ENCODE measurements at regions not wholly inside any gene's neighbourhood (a gene's known extent, or its start where the extent isn't known, plus 50 kb on each side); places are given as distances from the start of the nearest gene placed in this dataset.

- Histone ChIP-seq H3K36me3 (ENCODE audit: control insufficient read depth, low read length) (no peaks in the 10 kb centered on the region), H3K79me2 (ENCODE audit: control insufficient read depth, low read length) (no peaks in the 10 kb centered on the region), H3K4me3 (ENCODE audit: low read length) (no peak overlapping the region), H3K9me2 (replicated peaks; ENCODE audit: control insufficient read depth, low read length) (no peaks in the 10 kb centered on the region), H3F3A (ENCODE audit: control insufficient read depth, insufficient read depth) (no peaks in the 10 kb centered on the region), H4K20me1 (ENCODE audit: control insufficient read depth, insufficient read depth, low read depth, low read length) (no peaks in the 10 kb centered on the region), H3K27ac (ENCODE audit: low read depth, low read length) (no peak overlapping the region), H3K4me2 (ENCODE audit: low read length) (no peak overlapping the region), H3K27me3 (ENCODE audit: control insufficient read depth, low read length) (no peaks in the 10 kb centered on the region), H3K4me1 (ENCODE audit: control insufficient read depth, low read length) (no peaks in the 10 kb centered on the region), H3K9me3 (ENCODE audit: control insufficient read depth, insufficient read depth, low read length) (no peaks in the 10 kb centered on the region)
- TF ChIP-seq CTCF (IDR thresholded peaks at IDR 0.05; ENCODE audit: low read depth, low read length, poor library complexity, severe bottlenecking) (no peak), EZH2phosphoT487 (IDR thresholded peaks at IDR 0.05; ENCODE audit: borderline replicate concordance, low read length) (no peak)
Observed at GRCh38 chr16:17014484-17015121, 456.2 kb downstream of the XYLT1 start.

GRCh38 chr16:17015702-17016101 lies 455.1 kb downstream of the XYLT1 start:
- no peak overlapping the region for H3K4me3 ChIP-seq (ENCODE audit: low read length)
- no peaks in the 10 kb centered on the region for H3K9me2 ChIP-seq (replicated peaks; ENCODE audit: control insufficient read depth, low read length)
- no peak overlapping the region for H3K4me2 ChIP-seq (ENCODE audit: low read length)

GRCh38 chr16:17017442-17017841 lies 453.3 kb downstream of the XYLT1 start:
- no peak overlapping the region for H3K4me2 ChIP-seq (ENCODE audit: low read length)
- no peaks in the 10 kb centered on the region for H3F3A ChIP-seq (ENCODE audit: control insufficient read depth, insufficient read depth)
- H3K27me3 ChIP-seq (ENCODE audit: control insufficient read depth, low read length): no peaks in the 10 kb centered on the region
- H4K20me1 ChIP-seq (ENCODE audit: control insufficient read depth, insufficient read depth, low read depth, low read length): no peaks in the 10 kb centered on the region
- no peaks in the 10 kb centered on the region for H3K9me2 ChIP-seq (replicated peaks; ENCODE audit: control insufficient read depth, low read length)
- H3K4me3 ChIP-seq (ENCODE audit: low read length): no peak overlapping the region
- H3K36me3 ChIP-seq (ENCODE audit: control insufficient read depth, low read length): no peaks in the 10 kb centered on the region
- TF ChIP-seq EZH2phosphoT487 (IDR thresholded peaks at IDR 0.05; ENCODE audit: borderline replicate concordance, low read length) (no peak), CTCF (IDR thresholded peaks at IDR 0.05; ENCODE audit: low read depth, low read length, poor library complexity, severe bottlenecking) (no peak)
- no peaks in the 10 kb centered on the region for H3K4me1 ChIP-seq (ENCODE audit: control insufficient read depth, low read length)
- H3K79me2 ChIP-seq (ENCODE audit: control insufficient read depth, low read length): no peaks in the 10 kb centered on the region
- H3K27ac ChIP-seq (ENCODE audit: low read depth, low read length): no peak overlapping the region
- no peaks in the 10 kb centered on the region for H3K9me3 ChIP-seq (ENCODE audit: control insufficient read depth, insufficient read depth, low read length)

More at GRCh38 chr16:17015702-17016101, 455.1 kb downstream of the XYLT1 start:
- Histone ChIP-seq H3K27me3 (ENCODE audit: control insufficient read depth, low read length) (no peaks in the 10 kb centered on the region), H3K79me2 (ENCODE audit: control insufficient read depth, low read length) (no peaks in the 10 kb centered on the region), H3K27ac (ENCODE audit: low read depth, low read length) (no peak overlapping the region), H3F3A (ENCODE audit: control insufficient read depth, insufficient read depth) (no peaks in the 10 kb centered on the region), H3K36me3 (ENCODE audit: control insufficient read depth, low read length) (no peaks in the 10 kb centered on the region), H4K20me1 (ENCODE audit: control insufficient read depth, insufficient read depth, low read depth, low read length) (no peaks in the 10 kb centered on the region), H3K4me1 (ENCODE audit: control insufficient read depth, low read length) (no peaks in the 10 kb centered on the region), H3K9me3 (ENCODE audit: control insufficient read depth, insufficient read depth, low read length) (no peaks in the 10 kb centered on the region)
- TF ChIP-seq EZH2phosphoT487 (IDR thresholded peaks at IDR 0.05; ENCODE audit: borderline replicate concordance, low read length): no peak
- no peak for TF ChIP-seq CTCF (IDR thresholded peaks at IDR 0.05; ENCODE audit: low read depth, low read length, poor library complexity, severe bottlenecking)

All from DOHH2 (cell line).